GM20000 (cell line): ENCODE measurements at regions not wholly inside any gene's neighbourhood (a gene's known extent, or its start where the extent isn't known, plus 50 kb on each side); places are given as distances from the start of the nearest gene placed in this dataset.

Experiments used
- DNase-seq: peaks from one replicate; pipeline ENCODE4 v3.0.0; 2012; ENCODE audit warnings: low spot score
- TF ChIP-seq, protein P1 (sequence below): IDR thresholded peaks from 2 replicates; pipeline ENCODE4 v1.5.1; 2012; ENCODE audit warnings: mild to moderate bottlenecking, control low read depth; ENCODE audit errors: extremely low read depth, missing control alignments

- TF ChIP-seq, protein P1, sequence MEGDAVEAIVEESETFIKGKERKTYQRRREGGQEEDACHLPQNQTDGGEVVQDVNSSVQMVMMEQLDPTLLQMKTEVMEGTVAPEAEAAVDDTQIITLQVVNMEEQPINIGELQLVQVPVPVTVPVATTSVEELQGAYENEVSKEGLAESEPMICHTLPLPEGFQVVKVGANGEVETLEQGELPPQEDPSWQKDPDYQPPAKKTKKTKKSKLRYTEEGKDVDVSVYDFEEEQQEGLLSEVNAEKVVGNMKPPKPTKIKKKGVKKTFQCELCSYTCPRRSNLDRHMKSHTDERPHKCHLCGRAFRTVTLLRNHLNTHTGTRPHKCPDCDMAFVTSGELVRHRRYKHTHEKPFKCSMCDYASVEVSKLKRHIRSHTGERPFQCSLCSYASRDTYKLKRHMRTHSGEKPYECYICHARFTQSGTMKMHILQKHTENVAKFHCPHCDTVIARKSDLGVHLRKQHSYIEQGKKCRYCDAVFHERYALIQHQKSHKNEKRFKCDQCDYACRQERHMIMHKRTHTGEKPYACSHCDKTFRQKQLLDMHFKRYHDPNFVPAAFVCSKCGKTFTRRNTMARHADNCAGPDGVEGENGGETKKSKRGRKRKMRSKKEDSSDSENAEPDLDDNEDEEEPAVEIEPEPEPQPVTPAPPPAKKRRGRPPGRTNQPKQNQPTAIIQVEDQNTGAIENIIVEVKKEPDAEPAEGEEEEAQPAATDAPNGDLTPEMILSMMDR, result no peak
- DNase-seq, result no peak
Measured at GRCh38 chr6:48630511-48630910, 519.5 kb upstream of the PTCHD4 start.

DNA sequence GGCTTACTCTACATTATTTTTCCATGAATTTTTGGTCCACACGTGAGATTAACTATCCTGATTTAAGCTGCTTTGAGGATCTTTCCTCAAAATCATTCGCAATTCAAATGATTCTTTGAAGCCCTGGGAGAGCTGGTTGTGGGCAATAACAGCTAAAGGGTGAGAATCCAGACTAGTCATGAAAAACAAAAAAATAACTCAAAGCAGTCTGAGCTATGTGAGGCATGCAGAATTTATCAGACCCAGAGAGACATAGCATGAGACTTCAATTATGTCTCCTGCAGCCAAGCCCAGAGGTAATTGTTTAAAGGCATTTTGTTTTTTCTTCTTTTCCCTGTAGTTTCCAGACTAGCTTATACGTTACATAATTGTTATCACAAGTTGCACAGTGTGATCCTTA is 517.3 kb upstream of the PTCHD4 start:
- TF ChIP-seq, protein P1, result no peak
- DNase-seq, result no peak

DNA sequence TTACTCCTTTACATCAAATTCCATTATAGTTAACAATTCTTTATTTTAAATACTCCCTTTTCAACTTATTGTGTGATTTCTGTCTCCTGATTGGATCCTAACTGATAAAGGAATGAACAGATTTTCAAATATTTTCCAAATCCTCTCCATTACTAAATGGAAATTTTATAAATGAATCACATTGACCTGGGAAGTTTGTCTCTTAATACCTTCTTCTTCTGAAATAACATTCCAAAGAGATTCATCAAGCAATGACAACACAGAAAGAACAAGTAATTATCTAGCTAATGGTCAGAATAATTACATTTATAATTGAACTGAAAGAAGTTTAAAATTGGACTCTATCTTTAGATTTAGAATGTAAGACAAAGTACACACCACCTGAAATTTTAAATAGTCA is 515.4 kb upstream of the PTCHD4 start:
- TF ChIP-seq, protein P1, result no peak
- DNase-seq, result no peak

- DNase-seq, result no peak
- TF ChIP-seq, protein P1, result no peak
Measured at GRCh38 chr6:48624631-48625030, 513.6 kb upstream of the PTCHD4 start.

DNA sequence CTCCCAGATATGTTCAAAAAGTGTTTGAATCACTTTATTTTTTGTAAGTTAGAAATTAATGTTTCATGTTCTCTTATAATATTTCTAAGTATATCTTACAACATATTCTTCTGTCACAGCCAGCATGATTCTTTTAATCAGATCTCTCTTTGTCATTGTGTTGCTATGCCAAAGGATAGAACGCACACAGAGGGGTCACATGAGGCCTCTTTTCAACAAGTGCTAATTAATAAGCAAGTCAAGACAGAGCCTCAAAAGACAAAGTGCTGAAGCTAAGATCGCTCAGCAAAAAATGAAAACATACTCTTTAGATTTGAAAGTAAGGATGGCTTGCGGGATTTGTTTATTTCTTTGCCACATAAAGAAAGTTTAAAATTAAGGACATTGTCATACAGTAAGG is 508.8 kb upstream of the PTCHD4 start:
- TF ChIP-seq, protein P1, result no peak
- no peak for DNase-seq

GRCh38 chr6:48615041-48615440 is 504.0 kb upstream of the PTCHD4 start:
- TF ChIP-seq, protein P1, result no peak
- no peak for DNase-seq

GRCh38 chr6:48614326-48614725 is 503.3 kb upstream of the PTCHD4 start:
- DNase-seq, result no peak
- TF ChIP-seq, protein P1, result no peak
